ENCODE measurements at regions not wholly inside any gene's neighbourhood (a gene's known extent, or its start where the extent isn't known, plus 50 kb on each side); places are given as distances from the start of the nearest gene placed in this dataset.

DNA sequence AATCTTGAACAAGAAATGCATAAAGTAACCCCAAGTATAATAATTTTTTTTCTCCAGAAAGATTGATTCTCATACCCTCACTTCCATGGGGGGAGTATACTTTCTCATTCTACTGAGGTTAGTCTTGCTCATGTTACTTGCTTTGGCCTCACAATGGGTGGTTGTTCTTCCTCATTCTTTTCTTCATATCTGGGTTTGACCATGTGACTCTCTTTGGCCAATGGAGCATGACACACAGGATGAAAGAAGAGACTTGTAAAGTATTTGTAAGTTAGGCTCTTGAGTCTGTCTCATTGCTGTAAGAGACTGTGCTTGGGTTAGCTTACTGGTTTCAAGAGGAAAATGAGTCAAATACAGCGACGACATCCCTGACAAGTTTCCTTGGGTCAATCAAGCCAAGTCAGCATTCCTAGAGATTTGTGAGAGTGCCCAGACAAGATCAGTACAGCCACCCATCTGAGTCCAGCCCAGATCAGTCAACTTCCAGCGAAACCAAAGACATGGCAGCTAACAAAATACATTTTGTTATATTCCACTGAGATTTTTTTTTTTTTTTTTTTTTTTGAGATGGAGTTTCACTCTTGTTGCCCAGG lies 970.2 kb downstream of the BCL11A start:
- no peak overlapping the region for H2AFZ ChIP-seq (ENCODE audit: low read length)
- H3K27me3 ChIP-seq (ENCODE audit: insufficient read depth, low read length), result no peaks in the 10 kb centered on the region
- no peaks in the 10 kb centered on the region for H3K4me1 ChIP-seq (ENCODE audit: insufficient read depth, low read length)
- H3K9me3 ChIP-seq (ENCODE audit: low read depth, low read length), result no peaks in the 10 kb centered on the region
- no peaks in the 10 kb centered on the region for H4K20me1 ChIP-seq (ENCODE audit: insufficient read depth, low read length)
- H3K4me3 ChIP-seq (ENCODE audit: insufficient read depth, low read length), result no peak overlapping the region
- peak; percentile 19 for DNase-seq (ENCODE audit: insufficient read length, low spot score, missing footprints)
- H3K79me2 ChIP-seq (ENCODE audit: insufficient read depth, low read length), result no peaks in the 10 kb centered on the region
- no peak overlapping the region for H3K27ac ChIP-seq (ENCODE audit: low read depth, low read length)
- H3K4me2 ChIP-seq (ENCODE audit: insufficient read depth, low read length), result no peak overlapping the region
- no peaks in the 10 kb centered on the region for H3K36me3 ChIP-seq (ENCODE audit: insufficient read depth, low read length)
- TF ChIP-seq, protein P1, sequence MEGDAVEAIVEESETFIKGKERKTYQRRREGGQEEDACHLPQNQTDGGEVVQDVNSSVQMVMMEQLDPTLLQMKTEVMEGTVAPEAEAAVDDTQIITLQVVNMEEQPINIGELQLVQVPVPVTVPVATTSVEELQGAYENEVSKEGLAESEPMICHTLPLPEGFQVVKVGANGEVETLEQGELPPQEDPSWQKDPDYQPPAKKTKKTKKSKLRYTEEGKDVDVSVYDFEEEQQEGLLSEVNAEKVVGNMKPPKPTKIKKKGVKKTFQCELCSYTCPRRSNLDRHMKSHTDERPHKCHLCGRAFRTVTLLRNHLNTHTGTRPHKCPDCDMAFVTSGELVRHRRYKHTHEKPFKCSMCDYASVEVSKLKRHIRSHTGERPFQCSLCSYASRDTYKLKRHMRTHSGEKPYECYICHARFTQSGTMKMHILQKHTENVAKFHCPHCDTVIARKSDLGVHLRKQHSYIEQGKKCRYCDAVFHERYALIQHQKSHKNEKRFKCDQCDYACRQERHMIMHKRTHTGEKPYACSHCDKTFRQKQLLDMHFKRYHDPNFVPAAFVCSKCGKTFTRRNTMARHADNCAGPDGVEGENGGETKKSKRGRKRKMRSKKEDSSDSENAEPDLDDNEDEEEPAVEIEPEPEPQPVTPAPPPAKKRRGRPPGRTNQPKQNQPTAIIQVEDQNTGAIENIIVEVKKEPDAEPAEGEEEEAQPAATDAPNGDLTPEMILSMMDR (IDR thresholded peaks at IDR 0.05; ENCODE audit: extremely low read depth, low read depth, low read length), result no peak

DNA sequence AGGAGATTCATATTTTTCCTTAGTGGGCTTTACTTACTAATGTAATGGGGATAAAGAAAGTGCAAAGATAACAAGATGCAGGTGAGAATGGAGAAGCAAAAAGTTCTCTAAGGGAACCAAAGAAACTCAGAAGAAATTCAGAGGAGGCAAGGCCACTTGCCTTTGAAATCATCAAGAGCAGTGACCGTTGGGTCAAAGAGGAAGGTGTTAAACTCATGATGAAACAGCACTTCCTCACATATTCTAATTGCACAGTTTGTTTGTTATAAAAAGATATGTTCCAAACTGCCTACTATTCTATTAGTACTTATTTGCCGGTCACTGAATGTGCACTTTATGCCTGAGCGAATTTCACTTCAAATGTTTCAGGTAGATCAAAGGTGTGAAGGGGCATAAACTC lies 975.1 kb downstream of the BCL11A start:
- H3K9me3 ChIP-seq (ENCODE audit: low read depth, low read length), result no peaks in the 10 kb centered on the region
- no peaks in the 10 kb centered on the region for H4K20me1 ChIP-seq (ENCODE audit: insufficient read depth, low read length)
- no peaks in the 10 kb centered on the region for H3K79me2 ChIP-seq (ENCODE audit: insufficient read depth, low read length)
- H2AFZ ChIP-seq (ENCODE audit: low read length), result no peak overlapping the region
- no peak overlapping the region for H3K4me3 ChIP-seq (ENCODE audit: insufficient read depth, low read length)
- H3K4me1 ChIP-seq (ENCODE audit: insufficient read depth, low read length), result no peaks in the 10 kb centered on the region
- H3K27me3 ChIP-seq (ENCODE audit: insufficient read depth, low read length), result no peaks in the 10 kb centered on the region
- TF ChIP-seq, protein P1 (IDR thresholded peaks at IDR 0.05; ENCODE audit: extremely low read depth, low read depth, low read length), result no peak
- H3K36me3 ChIP-seq (ENCODE audit: insufficient read depth, low read length), result no peaks in the 10 kb centered on the region
- H3K27ac ChIP-seq (ENCODE audit: low read depth, low read length), result no peak overlapping the region
- no peak for DNase-seq (ENCODE audit: insufficient read length, low spot score, missing footprints)
- no peak overlapping the region for H3K4me2 ChIP-seq (ENCODE audit: insufficient read depth, low read length)

DNA sequence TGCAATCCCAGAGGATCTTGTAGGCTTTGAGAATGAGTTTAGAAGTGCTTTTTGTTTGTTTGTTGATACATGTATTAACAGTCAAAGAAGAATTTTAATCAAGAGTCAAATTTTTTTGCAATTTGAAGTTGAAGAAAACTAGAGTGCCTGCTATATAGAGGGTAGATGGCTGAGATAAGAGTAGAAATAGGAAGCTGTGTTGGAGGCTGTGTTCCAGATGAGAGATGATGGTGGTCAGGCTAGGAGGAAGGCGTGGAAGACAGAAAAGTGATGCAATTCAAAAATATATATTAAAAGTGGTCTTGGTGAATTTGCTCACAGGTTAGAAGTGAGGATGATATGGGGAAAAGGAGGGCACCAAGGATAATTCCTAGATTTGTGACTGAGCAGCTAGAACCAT lies 978.3 kb downstream of the BCL11A start:
- no peak for DNase-seq (ENCODE audit: insufficient read length, low spot score, missing footprints)
- TF ChIP-seq, protein P1 (IDR thresholded peaks at IDR 0.05; ENCODE audit: extremely low read depth, low read depth, low read length), result no peak
- H3K9me3 ChIP-seq (ENCODE audit: low read depth, low read length), result no peaks in the 10 kb centered on the region

DNA sequence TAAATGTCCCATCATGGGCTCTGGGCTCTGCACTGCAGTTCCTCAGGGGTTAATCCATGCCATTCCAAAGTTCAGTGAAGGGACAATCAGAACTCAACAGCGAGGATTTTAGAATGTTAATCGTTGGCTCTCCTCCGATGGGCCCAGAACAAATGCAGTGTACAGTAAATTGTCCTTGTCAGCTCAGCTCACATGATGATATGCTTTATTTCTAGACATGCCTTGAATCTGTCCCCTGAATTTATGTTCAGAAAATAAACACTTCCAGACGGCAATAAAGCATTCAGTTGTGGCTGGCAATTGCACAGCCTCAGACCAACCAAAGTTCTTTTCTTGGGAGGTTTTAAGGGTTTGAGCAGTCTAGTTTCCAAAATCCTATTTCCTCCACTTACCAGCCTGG lies 981.2 kb downstream of the BCL11A start:
- TF ChIP-seq, protein P1 (IDR thresholded peaks at IDR 0.05; ENCODE audit: extremely low read depth, low read depth, low read length), result no peak
- Histone ChIP-seq H3K36me3 (ENCODE audit: insufficient read depth, low read length) (no peaks in the 10 kb centered on the region), H3K9me3 (ENCODE audit: low read depth, low read length) (no peaks in the 10 kb centered on the region)

More for the DNA sequence above, 978.3 kb downstream of the BCL11A start:
- no peaks in the 10 kb centered on the region for H3K27me3 ChIP-seq (ENCODE audit: insufficient read depth, low read length)
- H3K4me2 ChIP-seq (ENCODE audit: insufficient read depth, low read length), result no peak overlapping the region
- H3K36me3 ChIP-seq (ENCODE audit: insufficient read depth, low read length), result no peaks in the 10 kb centered on the region
- H3K4me1 ChIP-seq (ENCODE audit: insufficient read depth, low read length), result no peaks in the 10 kb centered on the region
- H4K20me1 ChIP-seq (ENCODE audit: insufficient read depth, low read length), result no peaks in the 10 kb centered on the region
- H2AFZ ChIP-seq (ENCODE audit: low read length), result no peak overlapping the region
- H3K27ac ChIP-seq (ENCODE audit: low read depth, low read length), result no peak overlapping the region
- no peaks in the 10 kb centered on the region for H3K79me2 ChIP-seq (ENCODE audit: insufficient read depth, low read length)
- H3K4me3 ChIP-seq (ENCODE audit: insufficient read depth, low read length), result no peak overlapping the region

More for the DNA sequence above, 981.2 kb downstream of the BCL11A start:
- Histone ChIP-seq H3K27ac (ENCODE audit: low read depth, low read length) (no peak overlapping the region), H3K4me3 (ENCODE audit: insufficient read depth, low read length) (no peak overlapping the region), H3K4me2 (ENCODE audit: insufficient read depth, low read length) (no peak overlapping the region), H4K20me1 (ENCODE audit: insufficient read depth, low read length) (no peaks in the 10 kb centered on the region), H2AFZ (ENCODE audit: low read length) (no peak overlapping the region), H3K27me3 (ENCODE audit: insufficient read depth, low read length) (no peaks in the 10 kb centered on the region), H3K4me1 (ENCODE audit: insufficient read depth, low read length) (no peaks in the 10 kb centered on the region), H3K79me2 (ENCODE audit: insufficient read depth, low read length) (no peaks in the 10 kb centered on the region)
- no peak for DNase-seq (ENCODE audit: insufficient read length, low spot score, missing footprints)

Measured in osteoblast (primary cell).